ENCODE measurements at regions not wholly inside any gene's neighbourhood (a gene's known extent, or its start where the extent isn't known, plus 50 kb on each side); places are given as distances from the start of the nearest gene placed in this dataset.

DNA sequence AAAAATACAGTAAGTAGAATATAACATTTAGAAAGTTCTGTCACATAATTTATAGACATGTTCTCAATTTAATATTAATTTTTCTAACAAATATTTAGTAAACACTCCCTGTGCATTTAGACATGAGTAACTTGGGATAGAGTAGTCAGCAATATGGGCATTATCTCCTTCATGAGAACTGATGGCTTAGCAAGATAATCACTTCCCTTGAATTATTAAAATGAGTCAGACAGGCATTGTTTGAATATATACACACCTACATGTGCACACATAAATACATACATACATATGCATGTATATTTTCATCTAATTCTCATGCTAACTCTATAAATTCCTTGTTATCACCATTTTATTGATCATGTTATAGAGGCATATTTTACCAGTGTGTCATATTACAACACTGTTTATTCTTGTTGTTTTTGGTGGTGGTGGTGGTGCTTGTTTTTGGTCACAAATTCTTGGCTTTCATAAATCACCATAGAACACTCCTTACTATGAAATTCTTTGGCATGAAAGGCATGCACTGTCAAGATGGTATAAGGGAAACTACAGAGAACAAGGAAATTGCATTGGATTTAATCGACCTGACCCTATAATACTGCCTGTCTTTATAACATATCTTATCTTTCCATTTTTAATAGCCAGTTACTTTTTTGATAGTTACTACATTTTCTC, 434.5 kb upstream of the MANEA start:
- DNase-seq (ENCODE audit: low read depth): no peak

DNA sequence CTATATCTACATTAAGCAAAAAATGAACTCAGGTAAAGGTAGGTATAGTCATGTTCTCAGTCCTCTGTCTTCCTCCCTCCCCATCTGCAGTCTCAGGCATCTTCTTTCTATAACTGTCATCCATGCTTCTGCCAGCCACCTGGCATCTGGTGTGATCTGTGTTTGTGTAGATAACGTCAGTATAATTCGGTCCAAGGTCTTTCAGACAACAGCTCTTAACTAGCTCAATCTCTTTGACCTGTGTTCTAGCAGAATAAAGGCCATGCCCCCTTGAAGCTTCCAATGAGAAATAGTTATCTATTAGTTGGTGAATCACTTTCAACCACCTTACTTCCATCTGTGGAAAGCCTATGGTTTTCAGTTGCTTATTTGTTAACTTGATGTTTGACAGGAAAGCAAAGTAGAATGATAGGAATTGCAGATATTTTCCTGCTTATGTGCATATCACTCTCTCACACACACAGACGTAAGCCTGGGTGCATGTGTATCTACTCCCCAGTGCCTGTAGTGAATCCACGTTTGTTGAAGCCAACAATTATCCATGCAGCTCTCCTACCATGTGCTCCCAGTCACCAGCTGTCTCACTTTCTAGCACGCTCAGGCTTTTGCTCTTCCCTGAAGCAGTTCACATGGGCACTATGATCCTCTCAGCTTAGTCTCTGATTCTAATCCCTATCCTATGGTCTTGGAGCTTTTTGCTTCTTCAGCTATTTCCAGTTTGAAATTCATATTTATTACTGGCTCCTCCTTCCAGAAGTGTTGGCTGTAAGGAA, 433.7 kb upstream of the MANEA start:
- DNase-seq (ENCODE audit: low read depth): no peak

DNA sequence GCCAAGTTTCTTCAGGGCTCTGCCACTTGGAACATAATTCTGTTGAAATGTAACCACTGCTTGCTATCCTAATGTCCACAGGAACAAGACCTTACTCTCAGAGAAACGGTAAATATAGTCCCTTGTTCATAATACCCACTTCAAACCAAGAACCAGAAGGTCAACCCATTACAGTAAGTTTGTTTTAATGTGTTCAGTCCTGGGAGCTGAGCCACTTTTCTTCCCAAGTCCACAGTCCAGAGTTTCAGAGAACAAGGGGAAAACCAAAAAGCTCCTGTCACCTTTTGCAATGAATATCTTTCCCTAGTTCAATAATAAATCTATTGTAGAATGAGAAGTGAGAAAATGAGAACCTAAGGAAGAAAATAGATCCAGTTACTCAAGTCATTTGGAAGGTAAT, 431.9 kb upstream of the MANEA start:
- no peak for DNase-seq (ENCODE audit: low read depth)

DNA sequence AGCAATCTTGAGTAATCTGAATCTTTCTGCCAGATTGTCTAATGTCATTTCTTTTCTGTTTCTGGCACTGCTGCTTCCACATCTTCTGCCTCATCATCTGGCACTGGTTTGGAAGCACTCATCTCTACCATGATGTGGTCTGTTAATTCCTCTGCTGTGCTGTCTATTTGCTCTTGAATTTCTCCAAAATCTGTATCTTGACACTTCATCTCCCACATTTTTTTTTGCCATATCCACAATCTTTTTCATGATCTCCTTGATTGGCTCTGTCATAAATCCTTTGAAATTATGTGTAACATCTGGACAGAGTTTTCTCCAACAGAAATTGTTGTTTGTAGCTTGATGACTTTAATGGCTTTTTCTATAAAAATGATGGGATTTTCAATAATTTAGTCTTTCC, 417.8 kb upstream of the MANEA start:
- no peak for DNase-seq (ENCODE audit: low read depth)

DNA sequence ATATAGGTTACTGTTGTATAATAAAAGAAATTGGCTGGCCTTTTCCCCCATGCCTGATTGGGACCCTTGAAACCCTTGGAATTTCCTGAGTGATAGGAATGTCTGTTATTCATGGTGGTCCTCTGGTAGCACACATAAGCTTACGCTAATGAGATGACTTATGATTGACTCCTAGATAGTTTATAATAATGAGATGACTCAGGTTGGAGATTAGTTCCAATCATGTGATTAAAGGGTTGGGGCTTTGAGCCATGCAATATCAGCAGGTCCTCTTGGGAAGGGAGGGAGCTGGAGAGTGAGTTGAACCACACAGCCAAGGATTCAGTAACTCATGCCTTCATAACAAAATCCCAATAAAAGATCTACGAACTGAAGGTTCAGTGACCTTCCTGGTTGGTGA, 407.6 kb upstream of the MANEA start:
- no peak for DNase-seq (ENCODE audit: low read depth)

DNA sequence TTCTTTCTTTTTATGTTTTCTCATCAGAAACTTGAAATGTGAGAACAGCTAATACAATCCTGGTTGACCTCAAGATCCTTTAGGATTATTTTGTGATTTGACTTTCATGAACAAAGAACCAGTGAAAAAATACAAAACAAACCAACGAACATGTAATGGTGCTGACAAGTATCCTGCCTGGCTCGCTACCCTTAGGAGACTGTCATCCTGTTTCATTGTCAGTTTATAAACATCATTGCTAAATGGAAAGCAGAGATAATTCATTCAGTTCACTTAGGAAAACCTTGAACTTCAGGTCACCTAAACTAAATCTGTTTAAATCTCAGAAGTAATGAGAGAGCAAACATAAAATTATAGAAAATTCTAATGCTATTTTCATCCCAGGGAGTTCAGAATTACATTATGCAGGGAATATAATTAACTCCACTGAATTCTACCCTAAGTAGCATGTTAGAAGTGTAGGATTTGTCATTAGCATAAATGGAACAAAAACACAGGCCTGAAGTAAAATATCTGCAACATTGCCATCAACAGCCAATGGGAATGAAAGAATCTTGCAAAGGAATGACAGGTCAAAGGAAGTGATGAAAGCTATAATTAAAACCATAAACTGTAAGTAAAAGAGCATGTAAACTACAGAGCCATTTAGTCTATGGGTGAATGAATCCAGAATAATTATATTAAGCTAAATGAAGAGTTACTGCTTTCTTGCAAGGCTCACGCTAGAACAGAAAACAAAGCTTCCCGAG, 401.2 kb upstream of the MANEA start:
- no peak for DNase-seq (ENCODE audit: low read depth)

DNA sequence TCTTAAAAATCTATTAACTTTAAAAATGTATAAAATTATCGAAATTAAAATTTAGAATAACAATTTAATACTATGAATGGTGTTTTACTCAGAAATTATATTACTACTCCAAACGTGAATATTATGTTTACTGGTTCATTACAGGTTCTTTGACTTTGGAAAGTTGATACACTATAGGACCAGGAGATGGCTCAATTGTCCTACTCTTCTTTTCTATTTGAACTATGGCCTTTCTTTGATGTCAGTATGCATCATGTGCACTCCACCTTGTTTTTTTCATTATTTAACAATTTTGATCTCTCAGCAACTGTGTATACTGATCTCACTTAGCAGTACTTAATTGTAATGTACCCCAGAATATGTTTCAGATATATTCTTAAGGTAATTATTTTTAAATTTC, 391.5 kb upstream of the MANEA start:
- no peak for DNase-seq (ENCODE audit: low read depth)

DNA sequence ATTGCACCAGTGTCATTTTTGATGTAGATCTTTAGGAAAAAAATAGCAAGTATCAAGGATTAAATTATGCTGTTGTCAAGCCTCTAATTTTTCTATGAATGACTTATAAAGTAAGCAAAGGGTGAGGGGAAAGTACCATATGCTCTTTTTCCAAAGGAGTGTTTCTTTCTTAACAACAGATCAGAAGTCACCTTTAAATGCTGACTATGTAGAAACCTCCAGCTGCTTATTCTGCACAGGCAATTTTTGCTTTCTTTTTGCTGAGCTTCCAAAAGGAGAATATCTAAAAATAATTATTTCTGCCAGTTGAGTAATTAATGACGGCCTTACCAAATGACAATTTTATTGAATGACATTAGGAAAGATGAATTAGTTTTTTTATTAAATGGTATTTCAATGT, 390.6 kb upstream of the MANEA start:
- no peak for DNase-seq (ENCODE audit: low read depth)

DNA sequence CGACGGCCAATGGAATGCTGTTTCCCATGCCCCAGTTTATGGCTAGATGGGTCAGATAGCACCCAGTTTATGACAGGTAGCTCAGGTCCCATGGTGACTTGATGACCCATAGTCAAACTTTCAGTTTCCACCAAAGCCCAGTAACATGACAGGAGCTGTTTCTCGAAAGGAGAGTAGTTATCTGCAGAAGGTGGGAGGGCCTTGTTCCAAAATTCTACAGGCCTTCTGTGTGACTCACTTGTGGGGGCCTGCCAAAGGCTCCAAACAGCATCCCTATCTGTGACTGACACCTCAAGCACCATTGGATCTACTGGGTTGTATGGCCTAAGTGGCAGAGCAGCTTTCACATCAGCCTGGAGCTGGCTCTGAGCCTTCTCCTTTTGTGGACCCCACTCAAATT, 379.7 kb upstream of the MANEA start:
- DNase-seq (ENCODE audit: low read depth): no peak

DNA sequence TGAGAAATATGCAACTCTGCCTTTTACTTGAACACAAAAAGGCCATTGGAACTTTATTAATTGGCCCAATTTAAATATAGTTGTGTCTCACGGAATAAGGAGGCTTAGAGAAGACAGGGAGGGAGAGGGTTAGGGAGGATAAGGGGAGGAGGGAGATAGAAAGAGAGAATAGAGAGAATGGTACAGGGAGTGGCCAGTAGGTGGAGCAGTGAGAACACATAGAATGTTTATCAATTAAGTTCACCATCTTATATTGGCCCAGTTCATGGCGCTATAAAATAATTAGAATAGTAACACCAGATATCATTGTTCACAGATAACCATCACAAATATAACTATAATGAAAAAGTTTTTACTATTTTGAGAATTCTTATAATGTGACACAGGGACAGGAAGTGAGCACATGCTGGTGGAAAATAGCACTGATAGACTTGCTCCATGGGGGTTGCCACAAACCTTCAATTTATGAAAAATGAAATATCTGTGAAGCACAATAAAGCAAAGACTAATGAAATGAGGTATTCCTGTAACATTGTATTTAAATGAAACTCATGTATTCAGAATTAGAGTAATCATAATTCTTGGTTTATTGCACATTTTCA, 374.1 kb upstream of the MANEA start:
- DNase-seq (ENCODE audit: low read depth): no peak

DNA sequence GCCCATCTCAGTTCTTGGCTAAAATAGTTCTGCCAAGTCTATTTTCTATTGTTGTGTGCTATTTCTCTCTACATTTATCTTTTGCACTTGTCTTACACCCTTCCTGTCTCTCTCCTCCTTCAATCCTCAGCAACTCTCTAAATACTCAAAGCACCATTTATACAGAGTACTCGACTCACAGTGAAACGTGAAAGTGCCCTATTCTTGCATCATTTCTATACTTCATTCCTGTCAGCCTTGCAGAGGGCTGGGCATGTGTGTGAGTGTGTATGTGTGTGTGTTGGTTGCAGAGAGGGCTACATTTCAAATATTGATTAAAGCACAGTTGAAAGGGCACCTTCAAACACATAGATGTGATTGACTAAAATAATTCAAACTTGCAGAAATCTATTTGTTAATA, 373.2 kb upstream of the MANEA start:
- DNase-seq (ENCODE audit: low read depth): no peak

DNA sequence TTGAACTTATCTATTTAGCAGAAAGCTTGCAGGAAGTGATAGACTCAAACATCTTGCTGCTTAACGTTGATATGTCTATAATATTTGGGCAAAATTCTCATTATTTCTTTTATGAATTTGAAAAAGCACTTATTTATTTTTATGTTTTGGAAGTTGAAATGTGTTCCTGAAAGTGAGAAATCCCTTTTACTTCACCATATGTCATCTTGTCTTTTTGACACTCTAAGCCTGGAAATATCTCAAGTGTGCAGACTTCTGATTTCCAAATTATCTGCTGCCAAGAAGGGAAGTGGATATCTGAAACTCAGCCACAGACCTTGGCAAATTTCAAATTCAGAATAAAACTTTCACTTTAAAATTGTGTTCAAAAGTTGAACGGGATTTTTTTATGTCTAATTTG, 368.7 kb upstream of the MANEA start:
- no peak for DNase-seq (ENCODE audit: low read depth)

DNA sequence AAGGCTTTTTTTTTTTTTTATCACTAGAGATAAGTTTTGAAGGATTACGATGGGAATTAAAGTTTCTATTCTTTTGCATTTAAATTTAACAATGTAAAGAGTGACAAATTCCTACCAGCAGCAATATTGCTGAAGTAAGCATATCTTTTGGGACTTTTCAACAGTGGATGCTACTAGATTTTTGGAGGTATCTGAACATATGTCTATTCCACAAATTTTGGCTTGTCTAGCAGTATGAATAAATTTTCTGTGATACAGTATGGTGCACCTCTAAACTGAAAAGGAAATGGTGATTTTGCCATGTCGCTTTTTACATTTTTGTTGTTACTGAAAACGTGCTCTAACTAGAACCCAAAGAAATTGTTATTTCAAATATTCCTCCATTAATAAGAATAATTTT, 368.3 kb upstream of the MANEA start:
- DNase-seq (ENCODE audit: low read depth): no peak

DNA sequence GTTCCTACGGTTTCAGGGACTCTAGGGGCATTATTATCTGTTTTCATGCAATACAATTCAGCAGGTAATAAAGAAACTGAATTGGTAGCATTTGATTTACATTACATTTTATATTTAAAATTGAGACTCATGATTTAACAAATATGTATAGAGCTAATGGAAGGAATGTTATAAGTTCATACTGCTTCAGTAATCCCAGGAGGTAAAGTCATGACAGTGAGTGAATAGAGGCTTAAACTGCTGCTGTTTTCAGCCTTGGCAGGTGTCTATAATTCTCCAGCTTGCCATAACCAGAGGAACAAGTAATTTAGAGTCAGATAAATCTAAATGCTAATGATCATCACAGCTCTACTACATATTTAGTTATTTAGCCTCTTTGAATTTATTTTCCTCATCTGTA, 360.8 kb upstream of the MANEA start:
- no peak for DNase-seq (ENCODE audit: low read depth)

DNA sequence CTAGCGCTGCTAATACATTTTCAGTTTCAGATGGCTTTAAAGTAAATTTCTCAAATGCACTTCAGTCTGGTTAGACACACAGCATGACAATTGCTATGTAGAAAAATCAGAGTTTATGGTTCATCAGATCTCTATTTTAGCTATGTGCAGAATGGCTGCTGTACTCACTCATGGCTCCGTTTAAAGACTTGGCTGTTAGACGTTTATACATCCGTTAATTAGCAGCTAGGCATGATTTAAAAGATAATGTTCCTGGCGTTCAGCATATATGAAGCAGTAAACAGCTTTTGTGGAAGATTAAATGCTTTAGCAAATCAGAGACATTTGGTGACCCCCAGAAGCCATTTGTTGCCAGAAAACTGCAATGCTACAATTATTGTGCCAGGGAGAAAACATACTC, 350.0 kb upstream of the MANEA start:
- no peak for DNase-seq (ENCODE audit: low read depth)

DNA sequence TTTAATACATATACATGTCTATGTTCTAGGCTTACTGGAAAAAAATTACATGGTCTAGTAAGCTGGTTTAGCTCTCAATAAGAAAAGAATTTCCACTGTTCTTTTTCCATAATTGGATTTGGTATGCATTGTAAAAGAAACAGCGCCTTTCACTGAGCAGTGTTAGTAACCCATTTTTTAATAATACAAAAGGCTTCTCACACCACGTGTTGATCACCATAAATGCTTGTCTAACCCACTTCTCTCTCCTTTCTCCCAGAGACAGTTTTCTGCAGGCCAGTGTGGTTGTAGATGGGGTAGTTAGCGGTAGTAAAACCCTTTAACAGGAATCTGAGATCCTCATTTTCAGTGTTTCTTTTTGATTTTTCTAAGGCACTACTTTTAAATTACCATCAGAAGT, 348.7 kb upstream of the MANEA start:
- DNase-seq (ENCODE audit: low read depth): no peak

DNA sequence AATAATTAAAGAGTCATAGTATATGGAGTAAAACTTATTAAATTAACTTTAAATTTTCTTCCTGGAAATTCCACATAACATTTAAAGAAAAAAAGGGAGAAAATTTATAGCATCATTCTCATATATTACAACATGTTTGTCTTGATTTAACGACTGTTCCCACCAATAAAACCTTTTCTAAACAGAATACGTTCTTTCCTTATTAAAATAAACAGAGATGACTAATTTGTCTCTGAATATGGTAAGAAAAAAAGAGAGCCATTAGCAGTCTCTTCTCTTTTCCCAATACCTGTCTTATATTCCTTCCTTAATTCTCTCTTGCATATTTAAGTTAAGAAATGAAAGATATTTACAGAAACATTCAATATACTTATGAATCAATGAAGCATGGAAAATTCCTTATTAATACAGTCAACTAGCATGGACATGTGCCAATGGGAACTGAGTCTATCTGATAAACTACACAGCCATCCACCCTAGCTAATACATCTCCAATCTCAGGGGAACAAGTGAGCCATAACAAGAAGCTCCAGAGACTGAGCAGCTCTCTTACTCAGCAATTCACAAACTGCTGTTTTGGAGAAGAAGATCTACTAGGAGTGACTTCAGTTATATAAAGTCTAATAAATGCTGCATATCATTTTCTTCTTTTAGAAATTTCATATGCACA, 347.1 kb upstream of the MANEA start:
- no peak for DNase-seq (ENCODE audit: low read depth)

DNA sequence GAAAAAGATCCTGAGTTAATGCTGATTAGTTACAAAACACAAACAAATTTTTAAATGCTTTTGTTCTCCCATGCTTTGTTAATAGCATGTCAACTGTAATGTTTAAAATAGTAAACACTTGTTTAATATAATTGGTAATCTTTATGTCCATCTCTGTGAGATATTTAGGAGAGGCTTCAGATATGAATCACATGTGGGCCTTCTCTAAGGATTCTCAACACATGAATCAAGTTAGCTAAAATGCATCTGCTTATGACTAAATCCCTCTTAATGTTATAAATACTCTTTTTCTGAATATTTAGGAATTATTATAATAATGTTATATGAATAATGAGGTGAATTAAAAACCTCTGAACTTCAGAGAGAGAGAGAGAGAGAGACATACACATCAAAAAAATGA, 345.9 kb upstream of the MANEA start:
- no peak for DNase-seq (ENCODE audit: low read depth)

DNA sequence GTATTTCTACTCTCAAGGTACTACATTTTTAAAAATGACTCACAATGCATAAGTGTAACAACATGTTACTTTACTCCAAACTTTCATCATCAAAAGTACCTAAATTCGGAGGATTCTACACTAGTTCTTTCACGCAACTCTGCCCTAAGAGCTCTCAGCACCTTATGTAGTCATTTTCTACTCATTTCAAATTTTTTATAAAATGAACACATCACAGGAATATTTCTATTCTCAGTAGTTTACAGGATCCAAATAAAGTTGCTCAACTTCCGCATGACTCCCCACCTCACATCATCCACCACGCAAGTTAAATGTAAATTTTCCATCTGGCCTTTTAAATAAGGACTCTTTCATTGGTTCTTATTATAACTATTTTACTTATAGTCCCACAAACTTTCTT, 344.9 kb upstream of the MANEA start:
- no peak for DNase-seq (ENCODE audit: low read depth)

DNA sequence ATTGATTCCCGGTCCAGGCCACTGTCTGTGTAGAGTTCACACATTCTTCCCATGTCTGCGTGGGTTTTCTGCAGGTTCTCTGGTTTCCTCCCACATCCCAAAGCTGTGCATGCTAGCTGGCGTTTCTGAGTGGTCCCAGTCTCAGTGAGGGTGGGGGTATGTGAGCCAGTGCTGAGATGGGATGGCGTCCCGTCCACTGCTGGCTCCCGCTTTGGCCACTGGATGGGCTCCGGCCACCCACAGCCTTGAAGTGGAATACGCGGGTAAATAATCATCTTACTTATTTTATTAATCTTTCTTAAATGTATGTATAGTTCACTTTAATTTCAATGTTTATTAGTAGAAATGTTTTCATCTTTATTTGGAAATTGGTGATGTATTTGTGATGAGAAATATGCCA, 343.5 kb upstream of the MANEA start:
- no peak for DNase-seq (ENCODE audit: low read depth)

DNA sequence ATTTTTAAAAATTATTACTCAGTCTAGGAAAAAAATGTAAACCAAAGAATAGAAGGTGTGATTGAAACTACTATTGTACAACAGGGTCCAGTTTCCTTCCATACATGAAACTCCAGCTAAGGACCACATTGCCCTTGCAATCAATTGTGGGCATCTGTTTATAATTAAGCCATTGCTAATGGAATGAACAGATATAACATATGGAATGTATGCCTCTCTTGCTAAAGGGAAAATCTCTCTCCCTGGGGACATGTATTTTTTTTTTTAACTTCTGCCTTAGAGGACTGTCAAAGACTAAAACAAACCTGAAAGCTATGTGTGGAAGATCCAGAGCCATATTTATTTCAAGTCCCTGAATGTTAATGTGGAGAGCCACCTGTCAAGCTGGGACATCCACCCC, 336.8 kb upstream of the MANEA start:
- DNase-seq (ENCODE audit: low read depth): no peak

DNA sequence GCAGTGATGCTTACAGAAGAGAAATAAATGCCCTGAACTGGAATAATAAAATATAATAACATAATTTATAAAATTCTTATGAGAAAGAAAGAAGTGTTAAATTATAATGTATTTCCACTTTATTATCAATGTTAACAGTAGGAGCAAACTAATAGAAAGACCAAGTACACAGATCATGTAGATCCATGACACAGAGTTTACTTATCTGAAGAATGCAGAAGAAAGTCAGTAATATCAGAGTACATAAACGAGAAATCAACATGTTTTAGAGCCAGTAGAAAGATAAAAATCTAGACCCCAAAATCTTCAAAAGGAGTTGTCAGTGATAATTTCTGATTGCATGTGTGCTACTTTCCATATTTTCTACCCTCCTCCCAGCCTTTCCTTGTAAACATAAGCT, 334.8 kb upstream of the MANEA start:
- no peak for DNase-seq (ENCODE audit: low read depth)
